SK-N-MC (cell line): ENCODE measurements at regions not wholly inside any gene's neighbourhood (a gene's known extent, or its start where the extent isn't known, plus 50 kb on each side); places are given as distances from the start of the nearest gene placed in this dataset.

ENCODE experiments used
- EZH2 ChIP-seq: fragments of 200-600 bp; sonication (generic); IDR thresholded peaks from one replicate; pipeline ENCODE4 v1.6.1; 2017; ENCODE audit warnings: antibody characterized with exemption
- FOXP2 ChIP-seq: optimal IDR thresholded peaks from 2 replicates; pipeline ENCODE3; 2011; ENCODE audit warnings: mild to moderate bottlenecking, moderate library complexity; ENCODE audit not compliant: insufficient read depth; ENCODE audit errors: extremely low read length, control extremely low read depth
- POLR2AphosphoS5 ChIP-seq: IDR thresholded peaks from 2 replicates; pipeline ENCODE4 v1.6.1; 2012; ENCODE audit warnings: mild to moderate bottlenecking, low read depth, low read length, borderline replicate concordance

DNA sequence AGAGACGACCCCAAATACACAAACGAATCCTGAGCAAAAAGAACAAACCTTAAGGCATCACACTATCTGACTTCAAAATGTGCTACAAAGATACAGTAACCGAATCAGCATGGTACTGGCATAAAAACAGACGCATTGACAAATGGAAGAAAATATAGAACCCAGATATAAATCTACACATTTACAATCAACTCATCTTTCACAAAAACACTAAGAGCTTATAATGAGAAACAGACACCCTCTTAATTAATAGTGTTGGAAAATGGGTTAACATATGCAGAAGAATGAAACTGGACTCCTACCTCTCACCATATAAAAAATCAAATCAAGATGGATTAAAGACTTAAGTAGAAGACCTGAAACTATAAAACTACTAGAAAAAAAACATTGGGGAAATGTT lies 130.3 kb upstream of the DCBLD2 start:
- TF ChIP-seq POLR2AphosphoS5 (no peak), EZH2 (no peak), FOXP2 (no peak)
